ENCODE measurements at regions not wholly inside any gene's neighbourhood (a gene's known extent, or its start where the extent isn't known, plus 50 kb on each side); places are given as distances from the start of the nearest gene placed in this dataset.

- no peak for FAIRE-seq
- no peak overlapping the region for H3K4me3 ChIP-seq (ENCODE audit: low read length in 3 of 3)
- no peak for DNase-seq
- no peak overlapping the region for H3K27ac ChIP-seq (ENCODE audit: low read depth in 2 of 2, low read length in 2 of 2)
- peaks cover 0 to 4% (median 0%) of the 10 kb centered on the region in 3 donors for H3K4me1 ChIP-seq (ENCODE audit: control insufficient read depth in 2 of 3, insufficient read depth in 2 of 3, low read depth in 1 of 3, low read length in 3 of 3)
- H3K27me3 ChIP-seq (ENCODE audit: control insufficient read depth, insufficient read depth, low read length), result no peaks in the 10 kb centered on the region
- H3K9me3 ChIP-seq (ENCODE audit: control insufficient read depth in 2 of 3, insufficient read depth in 1 of 3, low read length in 3 of 3), result no peaks in the 10 kb centered on the region
- H3K36me3 ChIP-seq (ENCODE audit: control insufficient read depth in 2 of 3, insufficient read depth in 3 of 3, low read length in 3 of 3), result no peaks in the 10 kb centered on the region
- TF ChIP-seq, protein P1, sequence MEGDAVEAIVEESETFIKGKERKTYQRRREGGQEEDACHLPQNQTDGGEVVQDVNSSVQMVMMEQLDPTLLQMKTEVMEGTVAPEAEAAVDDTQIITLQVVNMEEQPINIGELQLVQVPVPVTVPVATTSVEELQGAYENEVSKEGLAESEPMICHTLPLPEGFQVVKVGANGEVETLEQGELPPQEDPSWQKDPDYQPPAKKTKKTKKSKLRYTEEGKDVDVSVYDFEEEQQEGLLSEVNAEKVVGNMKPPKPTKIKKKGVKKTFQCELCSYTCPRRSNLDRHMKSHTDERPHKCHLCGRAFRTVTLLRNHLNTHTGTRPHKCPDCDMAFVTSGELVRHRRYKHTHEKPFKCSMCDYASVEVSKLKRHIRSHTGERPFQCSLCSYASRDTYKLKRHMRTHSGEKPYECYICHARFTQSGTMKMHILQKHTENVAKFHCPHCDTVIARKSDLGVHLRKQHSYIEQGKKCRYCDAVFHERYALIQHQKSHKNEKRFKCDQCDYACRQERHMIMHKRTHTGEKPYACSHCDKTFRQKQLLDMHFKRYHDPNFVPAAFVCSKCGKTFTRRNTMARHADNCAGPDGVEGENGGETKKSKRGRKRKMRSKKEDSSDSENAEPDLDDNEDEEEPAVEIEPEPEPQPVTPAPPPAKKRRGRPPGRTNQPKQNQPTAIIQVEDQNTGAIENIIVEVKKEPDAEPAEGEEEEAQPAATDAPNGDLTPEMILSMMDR (IDR thresholded peaks at IDR 0.05; ENCODE audit: borderline replicate concordance, extremely low read depth, insufficient read depth), result no peak
- intact Hi-C loops (cut with DNase I), result no loop called here
- no peak overlapping the region for H3K9ac ChIP-seq (ENCODE audit: low read length in 3 of 3)
These were observed 292.1 kb downstream of the ZEB1 start for GRCh38 chr10:31611161-31611560.

DNA sequence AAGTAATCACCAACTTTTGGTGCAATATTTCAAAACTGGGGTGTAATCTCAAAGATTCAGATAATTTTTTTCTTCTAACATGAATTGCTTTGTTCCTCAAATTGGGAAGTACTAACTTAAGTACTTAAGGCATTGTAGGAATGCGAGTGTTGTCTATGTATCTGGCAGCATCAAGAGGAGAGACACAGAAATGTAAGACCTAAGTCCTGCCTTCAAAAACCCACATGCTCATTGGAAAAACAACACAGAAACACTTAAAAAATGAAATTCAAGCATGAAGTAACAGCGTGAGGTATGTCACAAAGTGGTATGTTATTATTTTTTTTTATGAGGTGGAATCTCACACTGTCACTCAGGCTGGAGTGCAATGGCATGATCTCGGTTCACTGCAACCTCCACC lies 288.5 kb downstream of the ZEB1 start:
- H3K27ac ChIP-seq (ENCODE audit: low read depth in 2 of 2, low read length in 2 of 2), result no peak overlapping the region
- no peaks in the 10 kb centered on the region for H3K36me3 ChIP-seq (ENCODE audit: control insufficient read depth in 2 of 3, insufficient read depth in 3 of 3, low read length in 3 of 3)
- H3K4me1 ChIP-seq (ENCODE audit: control insufficient read depth in 2 of 3, insufficient read depth in 2 of 3, low read depth in 1 of 3, low read length in 3 of 3), result peaks cover 4 to 7% (median 6%) of the 10 kb centered on the region in 3 donors
- no peaks in the 10 kb centered on the region for H3K9me3 ChIP-seq (ENCODE audit: control insufficient read depth in 2 of 3, insufficient read depth in 1 of 3, low read length in 3 of 3)
- intact Hi-C loops (cut with DNase I), result no loop called here
- no peak for DNase-seq
- TF ChIP-seq, protein P1 (IDR thresholded peaks at IDR 0.05; ENCODE audit: borderline replicate concordance, extremely low read depth, insufficient read depth), result no peak
- no peak overlapping the region for H3K4me3 ChIP-seq (ENCODE audit: low read length in 3 of 3)
- no peak for FAIRE-seq
- no peaks in the 10 kb centered on the region for H3K27me3 ChIP-seq (ENCODE audit: control insufficient read depth, insufficient read depth, low read length)
- no peak overlapping the region for H3K9ac ChIP-seq (ENCODE audit: low read length in 3 of 3)

DNA sequence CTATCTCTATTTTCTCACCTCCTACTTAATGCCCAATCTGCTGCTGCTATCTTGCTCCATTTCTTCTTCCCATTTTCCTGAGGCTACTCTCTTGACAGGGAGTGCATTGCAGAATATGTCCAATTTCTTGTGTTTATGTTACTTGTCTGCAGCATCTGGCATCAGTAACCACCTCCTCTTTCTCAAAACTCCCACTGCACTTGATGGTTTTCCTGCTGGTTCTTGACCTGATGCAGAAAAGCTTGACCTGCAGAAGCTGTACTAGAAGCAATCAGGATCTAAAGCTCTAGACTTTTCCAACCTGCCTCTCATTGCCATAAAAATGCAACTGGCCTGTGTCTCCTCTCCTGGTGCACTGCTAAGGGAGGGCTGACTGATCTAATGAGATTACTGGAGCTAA lies 287.8 kb downstream of the ZEB1 start:
- H3K4me1 ChIP-seq (ENCODE audit: control insufficient read depth in 2 of 3, insufficient read depth in 2 of 3, low read depth in 1 of 3, low read length in 3 of 3), result peaks cover 4 to 7% (median 6%) of the 10 kb centered on the region in 3 donors
- intact Hi-C loops (cut with DNase I), result no loop called here

More for the DNA sequence above, 287.8 kb downstream of the ZEB1 start:
- Histone ChIP-seq H3K9me3 (ENCODE audit: control insufficient read depth in 2 of 3, insufficient read depth in 1 of 3, low read length in 3 of 3) (no peaks in the 10 kb centered on the region), H3K9ac (ENCODE audit: low read length in 3 of 3) (no peak overlapping the region), H3K4me3 (ENCODE audit: low read length in 3 of 3) (no peak overlapping the region), H3K36me3 (ENCODE audit: control insufficient read depth in 2 of 3, insufficient read depth in 3 of 3, low read length in 3 of 3) (no peaks in the 10 kb centered on the region), H3K27me3 (ENCODE audit: control insufficient read depth, insufficient read depth, low read length) (no peaks in the 10 kb centered on the region), H3K27ac (ENCODE audit: low read depth in 2 of 2, low read length in 2 of 2) (no peak overlapping the region)
- TF ChIP-seq, protein P1 (IDR thresholded peaks at IDR 0.05; ENCODE audit: borderline replicate concordance, extremely low read depth, insufficient read depth), result no peak
- no peak for FAIRE-seq
- no peak for DNase-seq
